HFF-Myc (cell line): ENCODE measurements at regions not wholly inside any gene's neighbourhood (a gene's known extent, or its start where the extent isn't known, plus 50 kb on each side); places are given as distances from the start of the nearest gene placed in this dataset.

Source experiments
- DNase-seq: peaks from one replicate; pipeline ENCODE4 v3.0.0-alpha.2; 2011; ENCODE audit warnings: low read depth; ENCODE audit errors: extremely low read depth
- H3K4me3 ChIP-seq: replicated peaks from 2 replicates; pipeline ENCODE4 v1.5.1; 2011; ENCODE audit warnings: low read depth, mild to moderate bottlenecking, control low read depth, low read length
- CTCF ChIP-seq: IDR thresholded peaks from 2 replicates; pipeline ENCODE4 v1.5.1; 2012; ENCODE audit warnings: mild to moderate bottlenecking, low read depth, low read length, control low read depth; ENCODE audit errors: missing control alignments

- no peak overlapping the region for H3K4me3 ChIP-seq
- no peak for TF ChIP-seq CTCF
- no peak for DNase-seq
These were observed 652.1 kb downstream of the LRRC70 start for GRCh38 chr5:63230754-63231153.

DNA sequence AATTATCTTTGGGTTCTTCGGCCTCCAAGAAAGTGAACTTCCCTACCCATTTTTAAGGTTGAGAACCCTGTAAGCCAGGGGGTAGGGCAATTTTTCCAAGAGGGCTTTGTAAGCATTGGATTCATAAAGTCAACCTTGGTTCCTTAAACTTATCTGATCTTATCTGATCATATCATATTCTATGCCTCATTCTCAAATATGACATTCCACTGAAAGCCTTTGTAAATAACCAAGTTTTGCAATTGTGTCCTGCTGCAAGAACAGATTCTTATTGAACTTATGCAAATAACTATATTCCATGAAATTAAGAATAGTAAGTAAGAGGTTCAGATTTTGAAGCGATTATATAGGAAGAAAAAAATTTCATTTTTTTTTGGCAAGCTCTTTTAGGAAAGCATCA, 649.5 kb downstream of the LRRC70 start:
- TF ChIP-seq CTCF: no peak
- H3K4me3 ChIP-seq: no peak overlapping the region
- DNase-seq: no peak

DNA sequence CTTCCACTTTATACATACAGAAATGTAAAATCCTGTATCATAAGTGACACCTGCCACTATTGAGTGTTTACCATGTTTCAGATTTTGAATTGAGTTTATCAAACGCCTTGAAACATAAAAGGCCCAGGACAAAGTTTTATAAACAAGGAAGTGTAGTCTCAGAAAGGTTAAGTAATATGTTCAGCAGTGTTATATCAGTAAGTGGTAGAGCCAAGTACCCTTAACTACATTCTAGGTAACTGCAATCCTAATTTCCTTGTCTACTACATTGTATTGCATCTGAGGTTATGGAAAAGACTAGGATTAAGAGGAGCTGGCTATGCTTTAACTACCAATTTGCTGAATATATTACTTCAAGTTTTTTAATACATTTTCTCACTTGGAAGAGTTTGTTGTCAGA, 641.6 kb downstream of the LRRC70 start:
- DNase-seq: no peak
- no peak overlapping the region for H3K4me3 ChIP-seq
- no peak for TF ChIP-seq CTCF

DNA sequence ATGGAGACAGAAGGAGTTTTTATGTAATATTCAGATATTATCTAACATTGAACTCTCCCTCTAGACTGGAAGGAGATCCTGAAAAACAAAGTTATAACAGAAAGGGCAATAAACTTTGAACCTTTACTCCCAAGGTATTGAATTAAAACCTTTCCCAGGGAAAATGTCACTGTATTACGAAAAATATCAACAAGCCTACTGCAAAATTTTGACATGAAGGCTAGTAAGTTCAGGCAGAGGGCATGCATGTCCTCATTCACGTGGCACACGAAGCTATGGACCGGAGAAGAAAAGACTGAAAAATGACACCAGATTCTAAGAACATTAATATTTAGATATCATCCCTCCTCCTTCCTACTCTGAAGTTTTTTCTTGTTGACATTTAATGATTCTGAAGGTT, 638.8 kb downstream of the LRRC70 start:
- no peak overlapping the region for H3K4me3 ChIP-seq
- DNase-seq: no peak
- TF ChIP-seq CTCF: no peak

GRCh38 chr5:63213256-63213655, 634.6 kb downstream of the LRRC70 start:
- no peak overlapping the region for H3K4me3 ChIP-seq
- no peak for TF ChIP-seq CTCF
- no peak for DNase-seq

DNA sequence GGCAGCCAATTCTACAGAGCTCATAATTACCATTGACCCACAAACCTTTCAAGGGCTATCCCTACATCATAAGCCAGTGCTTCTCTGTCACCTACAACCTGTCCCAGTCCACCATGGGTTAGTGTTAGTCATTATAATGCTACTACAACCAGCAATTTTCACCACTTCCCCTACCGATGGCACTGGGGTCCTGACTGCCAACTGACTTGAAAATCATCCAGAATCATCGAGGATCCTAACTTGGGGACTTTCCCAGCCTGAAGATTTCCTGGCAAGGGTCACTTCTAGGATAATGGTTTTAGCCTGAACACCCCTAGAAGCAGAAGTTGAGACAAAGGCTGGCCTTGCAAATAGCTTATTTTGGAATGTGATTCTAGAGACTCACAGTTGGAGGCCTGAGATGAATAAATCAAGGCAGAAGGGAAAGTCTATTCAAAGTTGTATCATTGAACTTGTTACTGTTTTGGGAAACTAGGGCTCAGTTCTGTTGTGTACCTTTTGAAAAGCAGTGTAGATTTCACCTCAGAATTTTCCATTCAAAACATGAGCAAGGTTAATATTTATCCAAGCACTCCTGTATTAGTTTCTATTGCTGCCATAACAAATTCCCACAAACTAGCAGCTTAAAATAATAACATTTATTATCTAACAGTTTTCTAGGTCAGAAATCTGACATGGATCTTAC, 633.0 kb downstream of the LRRC70 start:
- no peak overlapping the region for H3K4me3 ChIP-seq
- DNase-seq: no peak
- no peak for TF ChIP-seq CTCF

- TF ChIP-seq CTCF: no peak
- no peak for DNase-seq
- no peak overlapping the region for H3K4me3 ChIP-seq
These were observed 627.4 kb downstream of the LRRC70 start for GRCh38 chr5:63205976-63206375.
